Choroid plexus epithelial cell (primary cell): ENCODE measurements at regions not wholly inside any gene's neighbourhood (a gene's known extent, or its start where the extent isn't known, plus 50 kb on each side); places are given as distances from the start of the nearest gene placed in this dataset.

Source experiments
- DNase-seq: peaks from one replicate; pipeline ENCODE4 v3.0.0-alpha.2; 2010; ENCODE audit warnings: low read depth
- H3K4me3 ChIP-seq: 2 replicates; pipeline ENCODE4 v1.5.1; 2011; ENCODE audit warnings: low read depth, mild to moderate bottlenecking, control low read depth, low read length, moderate library complexity
- CTCF ChIP-seq: conservative IDR thresholded peaks from 2 replicates; pipeline ENCODE4 v1.5.1; 2011; ENCODE audit warnings: low read depth, mild to moderate bottlenecking, control low read depth, inconsistent platforms, low read length, moderate library complexity

DNA sequence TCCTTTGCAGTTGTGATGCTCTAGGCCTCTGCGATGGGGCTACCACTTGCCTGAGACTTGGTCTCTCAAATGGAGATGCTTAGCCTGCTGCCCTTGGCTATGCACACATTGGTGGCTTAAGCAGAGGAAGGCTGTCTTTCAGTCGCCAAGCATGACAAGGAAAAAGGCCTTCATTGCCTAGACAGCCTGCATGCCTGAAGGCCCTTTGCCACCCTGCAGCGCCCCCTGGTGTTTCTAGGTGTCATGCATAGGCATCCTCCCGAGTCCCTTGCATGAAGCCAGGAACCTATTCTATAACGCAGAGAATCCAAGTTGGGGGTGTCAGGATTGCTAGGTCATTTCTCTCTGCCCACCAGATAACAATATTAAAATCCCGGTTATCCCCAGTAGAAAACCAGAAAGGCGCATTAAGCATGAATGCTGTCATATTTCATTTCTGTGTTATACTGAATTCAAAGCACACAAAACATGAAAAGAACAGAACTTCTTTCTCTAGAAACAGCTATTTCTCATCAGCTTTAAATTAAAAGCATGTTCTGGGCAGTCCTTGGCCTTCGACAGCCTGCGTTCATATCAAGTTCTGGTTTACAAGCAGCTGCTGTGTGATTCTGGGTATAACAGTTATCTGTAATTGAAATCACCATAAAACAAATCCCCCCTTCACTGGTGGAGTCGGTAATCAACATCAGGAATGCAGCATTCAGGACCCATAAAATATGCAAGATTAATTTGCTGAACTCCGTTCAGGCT is 59.7 kb upstream of the TRPC7 start:
- TF ChIP-seq CTCF, result peak; percentile 79
- DNase-seq, result peak; percentile 65
- H3K4me3 ChIP-seq, result no peak overlapping the region

DNA sequence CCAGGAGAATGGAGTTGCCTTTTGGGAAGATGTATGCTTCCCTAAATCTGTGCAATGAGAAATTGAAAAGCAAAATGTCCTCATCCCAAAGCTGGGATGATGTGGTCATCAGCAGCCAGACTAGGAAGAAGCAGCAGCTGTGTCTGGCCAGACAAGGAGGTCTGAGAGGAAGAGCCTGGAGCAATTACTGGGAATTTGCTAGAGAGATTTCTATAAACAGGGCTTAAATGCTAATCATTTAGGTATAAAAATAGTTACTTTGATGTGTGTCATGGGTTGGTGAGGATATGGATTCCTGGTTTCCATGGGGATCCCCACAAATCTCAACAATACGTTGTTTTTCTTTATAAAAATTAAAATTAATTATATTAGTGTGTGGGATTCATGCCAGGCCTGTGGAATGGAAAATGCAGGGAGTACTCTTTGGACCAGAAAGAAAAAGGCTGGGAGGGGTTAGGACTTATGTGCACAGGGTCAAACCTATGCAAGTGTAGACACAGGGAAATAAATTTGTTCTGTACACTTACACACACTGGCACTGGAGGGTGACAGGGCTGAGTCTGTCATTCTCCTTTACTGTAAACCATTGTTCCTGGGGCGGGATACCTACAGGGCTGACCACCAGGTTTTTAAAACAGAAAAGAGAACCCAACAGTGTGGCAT is 58.7 kb upstream of the TRPC7 start:
- no peak for TF ChIP-seq CTCF
- DNase-seq, result no peak
- no peak overlapping the region for H3K4me3 ChIP-seq

GRCh38 chr5:136420168-136420898 is 55.0 kb upstream of the TRPC7 start:
- no peak overlapping the region for H3K4me3 ChIP-seq
- DNase-seq, result no peak
- TF ChIP-seq CTCF, result no peak

- no peak overlapping the region for H3K4me3 ChIP-seq
- no peak for DNase-seq
- TF ChIP-seq CTCF, result no peak
Measured at GRCh38 chr5:136418301-136418700, 53.0 kb upstream of the TRPC7 start.
